Fibroblast of lung (primary cell): ENCODE measurements at regions not wholly inside any gene's neighbourhood (a gene's known extent, or its start where the extent isn't known, plus 50 kb on each side); places are given as distances from the start of the nearest gene placed in this dataset.

Source experiments
- CTCF ChIP-seq, 2 donors: IDR thresholded peaks in 1 of 2; conservative IDR thresholded peaks in 1 of 2; 1 replicate in 1 of 2; 2 replicates in 1 of 2; pipeline ENCODE4 v1.5.1; 2011 to 2012; ENCODE audit warnings: low read length in 2 of 2, control low read depth in 1 of 2, inconsistent platforms in 1 of 2, low read depth in 1 of 2, mild to moderate bottlenecking in 1 of 2
- EZH2 ChIP-seq: IDR thresholded peaks from 2 replicates; pipeline ENCODE4 v1.5.1; 2012; ENCODE audit warnings: low read length, control low read depth, mild to moderate bottlenecking; ENCODE audit errors: missing control alignments

DNA sequence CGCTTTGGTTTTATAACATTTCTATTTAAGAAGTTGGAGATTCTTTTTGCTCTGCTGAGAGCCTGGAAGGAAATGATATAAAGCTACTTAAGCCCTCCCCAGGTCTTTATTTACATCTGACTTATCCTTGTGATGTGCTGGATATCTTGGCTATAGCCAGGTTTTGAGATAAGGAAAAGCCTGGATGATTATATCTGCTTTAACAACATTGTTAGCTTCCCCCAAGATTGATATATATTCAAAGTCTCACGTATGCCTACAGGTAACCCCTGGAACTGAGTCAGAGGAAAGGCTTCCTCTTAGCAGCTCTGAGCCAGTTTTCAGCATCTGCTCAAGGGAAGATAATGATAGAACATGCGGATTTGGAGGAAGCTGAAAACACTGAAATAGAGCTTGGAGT lies 61.5 kb upstream of the CRBN start:
- no peak for TF ChIP-seq CTCF (conservative IDR thresholded peaks at IDR 0.05 in 1 of 2, IDR thresholded peaks at IDR 0.05 in 1 of 2; ENCODE audit: low read depth in 1 of 2, low read length in 2 of 2)
- no peak for TF ChIP-seq EZH2
